Activated CD4-positive, alpha-beta T cell treated with anti-CD3 and anti-CD28 coated beads for 36 hours (primary cell): ENCODE measurements at regions not wholly inside any gene's neighbourhood (a gene's known extent, or its start where the extent isn't known, plus 50 kb on each side); places are given as distances from the start of the nearest gene placed in this dataset.

Experiments used
- ATAC-seq: fragments of 200-7000 bp; cut with Tn5 transposase; one replicate; pipeline ENCODE4 v1.10.0; 2021; ENCODE audit warnings: mild to moderate bottlenecking, moderate library complexity
- CTCF ChIA-PET: fragments of 350-600 bp; sonication (Branson Sonifier 250); formaldehyde crosslinking; loops from one replicate; lab custom pipeline; 2021; ENCODE audit warnings: antibody characterized with exemption; lab: Charles Lee
- POLR2A ChIA-PET: fragments of 350-600 bp; sonication (Branson Sonifier 250); formaldehyde crosslinking; loops from one replicate; lab custom pipeline; 2021; ENCODE audit warnings: antibody characterized with exemption, inconsistent platforms; lab: Charles Lee
- DNase-seq: peaks from one replicate; pipeline ENCODE4 v3.0.0-alpha.2; 2020
- H3K27ac Mint-ChIP-seq: one replicate; pipeline ENCODE4 v1.8.0; 2021; ENCODE audit warnings: mixed read lengths
- H3K27me3 Mint-ChIP-seq: one replicate; pipeline ENCODE4 v1.8.0; 2021; ENCODE audit warnings: mixed read lengths
- H3K36me3 Mint-ChIP-seq: one replicate; pipeline ENCODE4 v1.8.0; 2021; ENCODE audit warnings: low read depth, mixed read lengths
- H3K4me1 Mint-ChIP-seq: one replicate; pipeline ENCODE4 v1.8.0; 2021; ENCODE audit warnings: mixed read lengths
- H3K4me3 Mint-ChIP-seq: one replicate; pipeline ENCODE4 v1.8.0; 2021; ENCODE audit warnings: mild to moderate bottlenecking, moderate library complexity, mixed read lengths
- H3K9me3 Mint-ChIP-seq: one replicate; pipeline ENCODE4 v1.8.0; 2021; ENCODE audit warnings: low read depth, mixed read lengths
- intact Hi-C, 2 experiments: fragments of 100-400 bp; cut with DNase I in 1 of 2; cut with micrococcal nuclease in 1 of 2; formaldehyde crosslinking; loops; one replicate each; pipeline versions ENCODE4 v1.14.2 to v1.15.1; 2022 to 2024; cut with DNase I, micrococcal nuclease

DNA sequence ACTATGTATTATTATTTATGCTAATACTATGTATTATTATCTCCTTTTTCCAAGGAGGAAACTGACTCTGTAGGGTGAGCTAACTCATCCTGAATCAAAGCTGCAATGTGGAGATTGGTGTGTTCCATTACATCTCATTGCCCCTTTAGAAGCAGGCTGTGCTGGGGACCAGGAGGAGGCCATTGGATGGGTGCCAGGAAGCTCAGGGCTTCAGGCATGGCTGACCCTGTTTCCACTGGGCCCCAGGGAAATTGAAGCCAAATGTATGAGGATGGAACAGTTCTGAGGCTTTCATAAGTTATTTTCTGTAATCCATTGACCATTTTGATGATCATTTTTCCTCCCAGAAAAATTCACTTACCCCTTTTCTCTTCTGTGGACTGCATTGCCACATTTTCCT is 418.8 kb upstream of the ZFP42 start:
- Mint-ChIP-seq H3K9me3 (peaks cover 15% of the 10 kb centered on the region), H3K4me1 (no peaks in the 10 kb centered on the region), H3K4me3 (no peak overlapping the region), H3K27me3 (no peaks in the 10 kb centered on the region), H3K27ac (no peak overlapping the region), H3K36me3 (no peaks in the 10 kb centered on the region)
- ATAC-seq, result no peak
- intact Hi-C loops, result no loop called here
- ChIA-PET CTCF (interaction anchor here (0.7 kb wide), 1 partner anchor 1649 kb away, joined by 4 read pairs; no protein-coding TSS in a partner anchor), POLR2A (no interaction called here)
- DNase-seq, result no peak

DNA sequence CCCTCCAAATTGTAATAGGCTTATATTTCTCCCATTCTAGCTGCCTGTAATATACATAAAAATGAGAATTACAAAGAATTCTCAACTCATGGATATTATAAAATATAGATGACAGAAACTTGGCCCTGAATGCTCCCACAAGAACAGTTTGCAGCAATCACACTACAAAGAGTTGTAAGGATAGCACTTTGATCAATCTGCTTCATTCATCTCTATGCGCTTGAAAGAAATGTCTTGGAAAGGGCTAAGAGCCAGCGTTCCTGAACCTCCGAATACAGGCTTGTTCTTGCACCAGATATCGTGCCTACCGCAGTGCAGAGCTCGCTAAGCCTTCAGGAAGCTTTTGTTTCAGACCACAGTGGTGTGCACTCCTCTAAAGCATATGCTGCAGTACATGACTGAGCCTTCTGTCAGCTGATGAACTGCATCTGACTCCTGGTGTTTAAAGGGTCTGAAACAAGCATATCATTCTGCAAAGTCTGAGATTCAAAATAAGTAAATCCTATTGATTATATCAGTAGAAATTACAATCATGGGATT is 417.6 kb upstream of the ZFP42 start:
- H3K4me3 Mint-ChIP-seq, result no peak overlapping the region

DNA sequence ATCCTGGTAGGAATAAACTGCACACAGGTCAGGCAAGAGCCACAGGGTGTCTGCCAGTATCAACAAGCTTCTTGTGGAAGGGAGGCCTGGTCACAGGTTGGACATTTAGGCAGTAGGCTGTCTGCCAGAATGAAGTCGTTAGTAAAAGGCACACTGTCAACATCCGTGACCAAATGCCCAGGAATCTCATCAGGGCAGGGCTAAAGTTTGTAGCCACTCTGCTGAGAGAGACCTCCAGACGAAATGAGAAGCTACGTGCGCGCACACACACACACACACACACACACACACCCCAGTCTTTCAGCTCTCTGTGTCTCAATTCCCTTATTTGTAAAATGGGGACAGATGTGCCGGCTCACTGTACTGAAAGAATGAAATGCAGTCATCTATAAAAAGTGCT is 408.7 kb upstream of the ZFP42 start:
- intact Hi-C loops, result no loop called here
- Mint-ChIP-seq H3K36me3 (no peaks in the 10 kb centered on the region), H3K4me1 (no peaks in the 10 kb centered on the region), H3K9me3 (peaks cover 5% of the 10 kb centered on the region), H3K27me3 (no peaks in the 10 kb centered on the region), H3K4me3 (no peak overlapping the region), H3K27ac (no peak overlapping the region)
- POLR2A ChIA-PET, result no interaction called here
- DNase-seq (no peak), ATAC-seq (no peak)
- CTCF ChIA-PET, result no interaction called here

More for the DNA sequence above, 417.6 kb upstream of the ZFP42 start:
- intact Hi-C loops, result no loop called here
- ChIA-PET CTCF (no interaction called here), POLR2A (no interaction called here)
- H3K36me3 Mint-ChIP-seq, result no peaks in the 10 kb centered on the region
- DNase-seq, result no peak
- peaks cover 11% of the 10 kb centered on the region for H3K9me3 Mint-ChIP-seq
- no peak overlapping the region for H3K27ac Mint-ChIP-seq
- no peak for ATAC-seq
- H3K4me1 Mint-ChIP-seq, result no peaks in the 10 kb centered on the region
- no peaks in the 10 kb centered on the region for H3K27me3 Mint-ChIP-seq

DNA sequence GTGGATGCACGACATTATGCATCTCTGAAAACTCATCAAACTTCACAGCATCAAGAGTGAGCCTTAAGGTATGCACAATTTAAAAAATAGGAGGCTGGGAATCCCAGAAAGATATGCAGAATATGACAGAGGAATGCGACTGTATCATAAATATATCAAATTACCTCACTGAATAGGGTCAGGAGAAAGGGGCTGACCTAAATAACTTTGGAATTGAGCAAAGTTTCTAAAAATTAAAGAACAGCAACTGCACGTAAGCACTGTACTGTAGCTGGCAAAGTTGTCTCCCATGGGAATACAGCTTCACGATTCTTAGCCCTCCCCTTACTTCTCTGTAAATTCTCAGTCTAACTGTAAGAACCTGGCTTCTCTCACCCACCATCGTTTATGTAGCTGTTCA is 397.4 kb upstream of the ZFP42 start:
- Mint-ChIP-seq H3K4me3 (no peak overlapping the region), H3K27ac (no peak overlapping the region), H3K4me1 (no peaks in the 10 kb centered on the region), H3K27me3 (no peaks in the 10 kb centered on the region), H3K36me3 (no peaks in the 10 kb centered on the region), H3K9me3 (peaks cover 15% of the 10 kb centered on the region)
- intact Hi-C loops, result no loop called here
- ATAC-seq (no peak), DNase-seq (no peak)
- ChIA-PET CTCF (no interaction called here), POLR2A (no interaction called here)

DNA sequence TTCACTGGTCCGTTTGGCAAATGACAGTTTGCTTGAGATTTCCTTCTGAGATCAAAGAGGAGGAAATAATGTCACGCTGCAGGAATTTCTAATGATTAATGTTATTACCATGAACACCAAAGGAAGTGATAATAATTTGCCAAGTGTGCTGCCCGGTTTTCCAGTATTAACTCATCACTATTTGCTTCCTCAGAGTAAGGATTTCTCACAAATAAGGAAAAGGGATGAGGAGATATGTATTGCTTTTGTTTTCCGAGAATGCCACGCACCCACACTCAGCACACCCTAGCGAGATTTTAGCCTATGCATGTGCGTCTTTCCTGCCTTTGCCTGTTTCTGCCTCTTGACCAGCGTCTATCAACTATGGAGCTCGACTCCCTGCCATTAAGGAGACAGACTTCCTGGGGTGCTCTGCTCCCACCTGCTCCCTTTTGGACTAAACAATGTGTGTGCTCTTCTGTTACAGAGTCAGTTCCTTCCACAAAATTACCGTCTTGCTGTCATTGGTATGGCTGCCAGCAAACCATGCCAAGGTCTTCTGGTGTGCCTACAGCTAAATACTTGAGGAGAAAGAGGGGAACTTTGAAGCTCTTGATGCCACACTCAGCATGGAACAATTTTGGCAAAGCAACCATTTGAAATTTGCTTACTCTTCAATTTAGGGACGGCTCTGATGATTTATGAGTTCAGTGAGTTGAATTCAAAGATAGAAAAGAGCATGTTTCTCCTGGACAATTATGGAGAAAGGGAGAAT is 393.1 kb upstream of the ZFP42 start:
- H3K27ac Mint-ChIP-seq, result no peak overlapping the region
- no peaks in the 10 kb centered on the region for H3K36me3 Mint-ChIP-seq
- H3K27me3 Mint-ChIP-seq, result no peaks in the 10 kb centered on the region
- ChIA-PET POLR2A (no interaction called here), CTCF (interaction anchor here (0.7 kb wide), 1 partner anchor 700 kb away, joined by 3 read pairs; no protein-coding TSS in a partner anchor)
- H3K4me1 Mint-ChIP-seq, result no peaks in the 10 kb centered on the region
- DNase-seq, result no peak
- peaks cover 14% of the 10 kb centered on the region for H3K9me3 Mint-ChIP-seq
- intact Hi-C loops, result no loop called here
- ATAC-seq, result no peak
- H3K4me3 Mint-ChIP-seq, result no peak overlapping the region

DNA sequence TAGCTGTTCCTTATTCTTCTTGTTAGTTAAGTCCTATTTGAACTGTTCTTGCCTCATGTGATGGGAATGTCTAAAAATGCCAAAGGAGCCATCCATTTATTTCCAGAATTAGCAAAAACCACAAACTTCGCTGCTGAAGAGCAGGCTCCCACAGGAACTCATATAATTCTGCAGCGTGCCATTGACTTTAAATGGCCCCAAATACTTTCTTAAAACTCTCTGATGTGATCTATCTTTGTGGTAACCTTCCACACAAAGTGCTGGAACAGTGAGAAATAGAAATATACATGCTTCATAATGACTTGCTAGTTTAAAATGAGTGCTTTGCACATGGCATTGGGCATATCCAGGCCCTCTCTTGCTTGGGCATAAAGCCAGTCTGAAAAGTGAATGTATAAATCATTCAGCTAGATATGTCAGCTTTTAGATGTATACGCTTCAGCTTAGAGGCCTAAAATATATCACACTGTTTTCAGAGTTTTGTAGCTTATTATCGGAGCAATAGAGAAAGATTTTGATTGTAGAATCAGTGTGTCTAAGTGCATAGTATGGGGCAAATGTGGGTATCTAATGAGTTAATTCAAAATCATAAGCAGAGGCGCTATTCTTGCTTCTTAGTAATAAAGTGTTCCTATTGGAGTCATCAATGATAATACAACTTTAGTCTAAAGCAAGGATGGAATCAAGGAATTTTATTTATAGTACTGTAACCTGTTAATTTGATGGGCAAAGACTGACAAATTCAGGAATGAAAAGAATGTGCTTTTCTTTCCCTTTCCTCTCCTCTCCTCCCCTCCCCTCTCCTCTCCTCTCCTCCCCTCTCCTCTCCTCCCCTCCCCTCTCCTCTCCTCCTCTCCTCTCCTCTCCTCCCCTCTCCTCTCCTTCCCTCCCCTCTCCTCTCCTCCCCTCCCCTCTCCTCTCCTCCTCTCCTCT is 392.2 kb upstream of the ZFP42 start:
- CTCF ChIA-PET, result interaction anchor here (0.7 to 1.2 kb wide), 2 partner anchors 9 to 700 kb away, joined by 3 read pairs; no protein-coding TSS in a partner anchor
- no peak overlapping the region for H3K27ac Mint-ChIP-seq
- H3K4me1 Mint-ChIP-seq, result no peaks in the 10 kb centered on the region
- DNase-seq, result no peak
- H3K4me3 Mint-ChIP-seq, result no peak overlapping the region
- H3K36me3 Mint-ChIP-seq, result no peaks in the 10 kb centered on the region
- POLR2A ChIA-PET, result no interaction called here
- H3K9me3 Mint-ChIP-seq, result peaks cover 14% of the 10 kb centered on the region
- ATAC-seq, result no peak
- intact Hi-C loops, result no loop called here
- no peaks in the 10 kb centered on the region for H3K27me3 Mint-ChIP-seq

DNA sequence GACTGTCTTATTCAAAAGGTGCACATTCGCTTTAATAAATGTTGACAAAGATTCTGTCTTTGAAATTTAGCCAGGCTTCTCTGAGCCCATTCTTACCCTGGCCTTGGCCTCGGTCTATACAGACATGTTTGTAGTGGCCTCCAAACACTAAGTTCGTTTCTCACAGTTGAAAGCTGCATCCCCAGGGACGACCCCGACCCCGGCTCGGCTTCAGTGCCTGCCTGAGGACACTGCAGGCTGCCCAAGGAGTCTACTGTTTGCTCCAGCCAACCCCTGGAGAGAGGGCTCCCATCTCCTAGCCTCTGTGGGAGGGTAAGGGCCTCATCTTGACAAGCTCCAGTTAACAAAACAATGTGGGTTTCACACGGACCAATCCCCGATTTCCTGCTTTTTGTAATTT is 390.6 kb upstream of the ZFP42 start:
- no peak overlapping the region for H3K27ac Mint-ChIP-seq
- no peak for DNase-seq
- H3K4me3 Mint-ChIP-seq, result no peak overlapping the region
- peaks cover 3% of the 10 kb centered on the region for H3K9me3 Mint-ChIP-seq
- ChIA-PET CTCF (no interaction called here), POLR2A (no interaction called here)
- H3K27me3 Mint-ChIP-seq, result no peaks in the 10 kb centered on the region
- no peaks in the 10 kb centered on the region for H3K36me3 Mint-ChIP-seq
- no peak for ATAC-seq
- no peaks in the 10 kb centered on the region for H3K4me1 Mint-ChIP-seq
- intact Hi-C loops, result loop anchor here (5.0 kb wide), 2 partner anchors 1522 to 1597 kb away; no protein-coding TSS in a partner anchor

DNA sequence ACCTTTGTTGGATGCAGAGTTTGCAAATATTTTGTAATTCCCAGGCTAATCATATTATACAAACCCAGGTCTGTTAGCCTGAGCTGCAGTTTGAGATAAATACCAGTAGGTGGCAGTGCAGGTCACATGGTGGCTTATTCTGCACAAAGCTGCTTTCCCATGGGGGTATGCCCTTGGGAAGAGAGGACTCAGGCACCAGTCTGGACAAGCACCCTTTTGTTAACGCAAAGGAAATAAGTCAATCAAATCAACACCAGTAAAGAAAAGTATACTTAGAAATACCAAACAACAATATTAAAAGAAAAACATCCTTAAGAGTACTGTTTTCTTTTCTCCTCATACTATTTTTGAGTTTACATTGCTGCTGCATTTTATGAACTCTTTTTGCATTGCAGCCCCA is 389.0 kb upstream of the ZFP42 start:
- Mint-ChIP-seq H3K9me3 (peaks cover 4% of the 10 kb centered on the region), H3K36me3 (no peaks in the 10 kb centered on the region), H3K4me3 (no peak overlapping the region), H3K27me3 (no peaks in the 10 kb centered on the region), H3K27ac (no peak overlapping the region), H3K4me1 (no peaks in the 10 kb centered on the region)
- ChIA-PET POLR2A (no interaction called here), CTCF (interaction anchor here (0.7 to 1.0 kb wide), 4 partner anchors 9 to 1847 kb away, joined by 3 to 4 read pairs (median 3); no protein-coding TSS in a partner anchor)
- no peak for ATAC-seq
- DNase-seq, result peak; percentile 21
- intact Hi-C loops, result loop anchor here (1.0 to 5.0 kb wide), 3 partner anchors 1521 to 1596 kb away; no protein-coding TSS in a partner anchor

DNA sequence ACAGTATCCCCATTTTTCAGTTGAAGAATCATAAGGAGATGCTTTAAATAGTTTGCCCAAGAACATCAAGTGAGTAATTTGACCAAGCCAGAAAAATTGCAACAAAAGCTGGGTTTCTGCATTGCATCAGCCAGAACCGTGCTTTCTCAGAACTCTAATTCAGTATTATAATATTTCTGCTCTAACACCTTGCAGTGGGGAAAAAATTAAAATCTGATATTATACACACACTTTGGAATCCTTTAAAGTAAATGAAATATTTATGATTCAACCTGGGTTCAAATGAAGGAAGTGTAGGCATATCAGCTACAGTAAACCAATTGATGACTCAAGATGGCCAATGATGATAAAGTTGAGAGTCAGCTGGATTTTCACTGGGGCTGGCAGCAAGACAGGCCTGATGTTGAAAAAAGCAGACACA is 387.6 kb upstream of the ZFP42 start:
- Mint-ChIP-seq H3K36me3 (no peaks in the 10 kb centered on the region), H3K4me1 (no peaks in the 10 kb centered on the region), H3K9me3 (peaks cover 4% of the 10 kb centered on the region), H3K27me3 (no peaks in the 10 kb centered on the region), H3K27ac (no peak overlapping the region), H3K4me3 (no peak overlapping the region)
- ChIA-PET CTCF (no interaction called here), POLR2A (no interaction called here)
- intact Hi-C loops, result loop anchor here (5.0 kb wide), 2 partner anchors 1519 to 1594 kb away; no protein-coding TSS in a partner anchor
- ATAC-seq, result no peak
- DNase-seq, result no peak

DNA sequence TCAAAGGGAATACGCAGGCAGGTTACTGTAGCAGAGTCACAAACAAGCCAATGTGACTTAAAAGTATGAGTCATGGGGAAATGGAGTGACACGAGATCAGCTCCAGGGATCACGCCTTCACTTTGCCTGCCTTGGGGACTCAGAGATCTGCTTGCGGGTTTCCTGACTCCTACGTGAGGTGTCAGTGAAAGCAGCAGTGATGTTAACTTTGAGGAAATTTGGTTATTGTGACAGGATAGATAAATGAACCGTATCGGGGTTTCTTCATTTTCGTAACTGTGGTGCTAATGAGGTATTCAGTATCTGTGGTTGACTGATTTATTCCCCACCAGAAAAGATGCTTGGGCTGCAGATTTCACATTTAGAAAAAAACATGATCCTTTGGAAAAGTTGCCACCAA is 383.3 kb upstream of the ZFP42 start:
- Mint-ChIP-seq H3K4me3 (no peak overlapping the region), H3K4me1 (no peaks in the 10 kb centered on the region), H3K9me3 (peaks cover 6% of the 10 kb centered on the region), H3K36me3 (no peaks in the 10 kb centered on the region), H3K27me3 (no peaks in the 10 kb centered on the region), H3K27ac (no peak overlapping the region)
- intact Hi-C loops, result no loop called here
- ChIA-PET CTCF (interaction anchor here (1.2 kb wide), 1 partner anchor 8 kb away, joined by 3 read pairs; no protein-coding TSS in a partner anchor), POLR2A (no interaction called here)
- no peak for ATAC-seq
- no peak for DNase-seq

DNA sequence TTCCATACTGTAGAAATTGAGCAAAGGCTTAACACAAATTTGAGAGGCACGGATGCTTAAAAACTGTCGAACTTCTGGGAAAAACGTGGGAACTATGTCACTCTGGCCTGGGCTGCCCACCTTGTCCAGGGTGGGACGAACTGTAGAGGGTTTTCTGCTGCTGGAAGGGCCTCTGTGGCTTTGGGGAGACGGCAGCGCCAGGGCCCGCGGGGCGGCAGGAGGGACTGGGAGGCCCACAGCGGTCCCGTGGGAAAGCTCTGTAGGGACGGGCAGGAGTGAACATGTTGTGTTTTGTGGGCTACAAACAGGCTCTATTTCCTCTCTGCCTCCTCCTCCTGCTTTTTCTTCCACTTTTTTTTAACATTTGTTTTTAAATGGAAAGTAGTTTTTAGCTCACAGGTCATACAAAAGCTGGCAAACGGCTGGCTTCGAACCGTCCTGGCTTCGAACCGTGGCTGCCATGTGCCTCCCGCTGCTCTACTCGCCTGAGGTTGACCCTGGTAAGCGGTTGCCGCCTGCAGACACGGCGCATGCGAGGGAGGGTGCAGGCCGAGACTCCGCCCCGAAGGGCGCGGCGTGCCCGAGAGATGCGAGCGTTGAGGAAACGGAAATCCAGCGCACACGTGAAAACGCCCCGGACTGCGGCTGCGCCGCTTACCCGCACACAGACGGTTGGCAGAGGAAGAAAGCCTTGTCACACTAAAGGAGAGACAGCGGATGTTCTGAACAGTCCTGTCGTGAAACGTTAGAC is 382.3 kb upstream of the ZFP42 start:
- Mint-ChIP-seq H3K27me3 (no peaks in the 10 kb centered on the region), H3K27ac (no peak overlapping the region), H3K9me3 (peaks cover 6% of the 10 kb centered on the region), H3K4me3 (no peak overlapping the region), H3K36me3 (no peaks in the 10 kb centered on the region), H3K4me1 (no peaks in the 10 kb centered on the region)
- ChIA-PET POLR2A (no interaction called here), CTCF (interaction anchor here (0.8 to 1.2 kb wide), 2 partner anchors 9 to 520 kb away, joined by 3 read pairs; no protein-coding TSS in a partner anchor)
- DNase-seq (no peak), ATAC-seq (no peak)
- intact Hi-C loops, result no loop called here
